Activated CD4-positive, alpha-beta T cell treated with anti-CD3 and anti-CD28 coated beads for 1 hour (primary cell): ENCODE measurements at regions not wholly inside any gene's neighbourhood (a gene's known extent, or its start where the extent isn't known, plus 50 kb on each side); places are given as distances from the start of the nearest gene placed in this dataset.
"Not testable (repeated sequence)": the region's sequence is repeated elsewhere in the genome, so short reads cannot be mapped to it uniquely, and the experiment has no call there.

Source experiments
- DNase-seq: peaks from one replicate; pipeline ENCODE4 v3.0.0-alpha.2; 2020

GRCh38 chr18:1505856-1506255 lies 601.2 kb downstream of the ADCYAP1 start:
- no peak for DNase-seq

- no peak for DNase-seq
These were observed 606.0 kb downstream of the ADCYAP1 start for GRCh38 chr18:1510542-1511179.

GRCh38 chr18:1511619-1512311 lies 607.1 kb downstream of the ADCYAP1 start:
- DNase-seq: no peak

GRCh38 chr18:1513519-1513918 lies 608.8 kb downstream of the ADCYAP1 start:
- DNase-seq: no peak

GRCh38 chr18:1521588-1522248 lies 617.0 kb downstream of the ADCYAP1 start:
- DNase-seq: not testable (repeated sequence)

GRCh38 chr18:1522249-1522615 lies 617.6 kb downstream of the ADCYAP1 start:
- no peak for DNase-seq

- no peak for DNase-seq
These were observed 622.3 kb downstream of the ADCYAP1 start for GRCh38 chr18:1526991-1527390.

- no peak for DNase-seq
These were observed 623.1 kb downstream of the ADCYAP1 start for GRCh38 chr18:1527805-1528204.

- DNase-seq: no peak
These were observed 623.8 kb downstream of the ADCYAP1 start for GRCh38 chr18:1528447-1528846.

GRCh38 chr18:1528964-1529509 lies 624.4 kb downstream of the ADCYAP1 start:
- DNase-seq: no peak

GRCh38 chr18:1530650-1531049 lies 626.0 kb downstream of the ADCYAP1 start:
- no peak for DNase-seq

GRCh38 chr18:1539276-1539675 lies 634.6 kb downstream of the ADCYAP1 start:
- DNase-seq: no peak

- no peak for DNase-seq
These were observed 636.8 kb downstream of the ADCYAP1 start for GRCh38 chr18:1541478-1541877.

GRCh38 chr18:1542230-1542774 lies 637.6 kb downstream of the ADCYAP1 start:
- DNase-seq: no peak

GRCh38 chr18:1544016-1544415 lies 639.3 kb downstream of the ADCYAP1 start:
- no peak for DNase-seq

GRCh38 chr18:1557711-1558110 lies 653.0 kb downstream of the ADCYAP1 start:
- not testable (repeated sequence) for DNase-seq

- DNase-seq: no peak
These were observed 654.9 kb downstream of the ADCYAP1 start for GRCh38 chr18:1559563-1559962.

- DNase-seq: no peak
These were observed 660.1 kb downstream of the ADCYAP1 start for GRCh38 chr18:1564793-1565192.

GRCh38 chr18:1571206-1571605 lies 666.5 kb downstream of the ADCYAP1 start:
- no peak for DNase-seq

GRCh38 chr18:1573732-1574131 lies 669.1 kb downstream of the ADCYAP1 start:
- no peak for DNase-seq

- no peak for DNase-seq
These were observed 670.4 kb downstream of the ADCYAP1 start for GRCh38 chr18:1575084-1575483.

- DNase-seq: no peak
These were observed 673.8 kb downstream of the ADCYAP1 start for GRCh38 chr18:1578505-1578904.

- no peak for DNase-seq
These were observed 676.9 kb downstream of the ADCYAP1 start for GRCh38 chr18:1581581-1581980.
